H9 (cell line): ENCODE measurements at regions not wholly inside any gene's neighbourhood (a gene's known extent, or its start where the extent isn't known, plus 50 kb on each side); places are given as distances from the start of the nearest gene placed in this dataset.

Source experiments
- DNase-seq: peaks from one replicate; pipeline ENCODE4 v3.0.0-alpha.2; 2017
- H2AFZ ChIP-seq: one replicate; pipeline ENCODE4 v1.6.1; 2013; ENCODE audit warnings: mild to moderate bottlenecking, low read length, control low read depth, moderate library complexity
- H2AK5ac ChIP-seq: 2 replicates; pipeline ENCODE4 v1.6.1; 2013; ENCODE audit warnings: low read length, control low read depth, mixed read lengths; ENCODE audit not compliant: insufficient read length
- H2BK120ac ChIP-seq: one replicate; pipeline ENCODE4 v1.6.1; 2013; ENCODE audit warnings: low read depth, mild to moderate bottlenecking, low read length, control low read depth, inconsistent platforms; ENCODE audit not compliant: poor library complexity, severe bottlenecking
- H2BK12ac ChIP-seq: 2 replicates; pipeline ENCODE4 v1.6.1; 2013; ENCODE audit warnings: low read length, control low read depth, mixed read lengths, low read depth; ENCODE audit not compliant: insufficient read length
- H2BK15ac ChIP-seq: 2 replicates; pipeline ENCODE4 v1.6.1; 2013; ENCODE audit warnings: low read depth, low read length, control low read depth
- H2BK20ac ChIP-seq: one replicate; pipeline ENCODE4 v1.6.1; 2013; ENCODE audit warnings: low read depth, mild to moderate bottlenecking, low read length, control low read depth, inconsistent platforms; ENCODE audit not compliant: poor library complexity, severe bottlenecking
- H2BK5ac ChIP-seq: 2 replicates; pipeline ENCODE4 v1.6.1; 2013; ENCODE audit warnings: low read length, control low read depth, mixed read lengths; ENCODE audit not compliant: insufficient read length
- H3K14ac ChIP-seq: 2 replicates; pipeline ENCODE4 v1.6.1; 2013; ENCODE audit warnings: low read length, control low read depth; ENCODE audit not compliant: insufficient read depth
- H3K18ac ChIP-seq: 2 replicates; pipeline ENCODE4 v1.6.1; 2013; ENCODE audit warnings: low read depth, mild to moderate bottlenecking, mixed read lengths, low read length, control low read depth; ENCODE audit not compliant: insufficient read length
- H3K23ac ChIP-seq: 2 replicates; pipeline ENCODE4 v1.6.1; 2013; ENCODE audit warnings: low read length, control low read depth, mixed read lengths, low read depth; ENCODE audit not compliant: insufficient read length
- H3K23me2 ChIP-seq: 2 replicates; pipeline ENCODE4 v1.6.1; 2013; ENCODE audit warnings: low read depth, mild to moderate bottlenecking, mixed read lengths, low read length, control low read depth; ENCODE audit not compliant: insufficient read length, poor library complexity, severe bottlenecking
- H3K27ac ChIP-seq: 2 replicates; pipeline ENCODE4 v1.5.1; 2013; ENCODE audit warnings: low read length, control low read depth, mixed read lengths, low read depth; ENCODE audit not compliant: insufficient read length
- H3K27me3 ChIP-seq: 2 replicates; pipeline ENCODE4 v1.6.1; 2013; ENCODE audit warnings: low read length, control low read depth, inconsistent platforms; ENCODE audit not compliant: insufficient read depth
- H3K4ac ChIP-seq: 2 replicates; pipeline ENCODE4 v1.6.1; 2013; ENCODE audit warnings: low read depth, mild to moderate bottlenecking, control low read depth, inconsistent platforms, low read length, moderate library complexity
- H3K4me1 ChIP-seq: 2 replicates; pipeline ENCODE4 v1.6.1; 2013; ENCODE audit warnings: low read length, control low read depth, inconsistent platforms; ENCODE audit not compliant: insufficient read depth
- H3K4me2 ChIP-seq: 2 replicates; pipeline ENCODE4 v1.6.1; 2013; ENCODE audit warnings: low read length, control low read depth, mixed read lengths; ENCODE audit not compliant: insufficient read length, insufficient read depth
- H3K56ac ChIP-seq: 2 replicates; pipeline ENCODE4 v1.6.1; 2013; ENCODE audit warnings: low read depth, mild to moderate bottlenecking, mixed read lengths, low read length, control low read depth; ENCODE audit not compliant: insufficient read length
- H3K79me1 ChIP-seq: 2 replicates; pipeline ENCODE4 v1.6.1; 2013; ENCODE audit warnings: low read depth, mild to moderate bottlenecking, moderate library complexity, low read length, control low read depth, inconsistent platforms; ENCODE audit not compliant: insufficient read depth, poor library complexity, severe bottlenecking
- H3K79me2 ChIP-seq: 2 replicates; pipeline ENCODE4 v1.6.1; 2013; ENCODE audit warnings: low read length, control low read depth, inconsistent platforms; ENCODE audit not compliant: insufficient read depth
- H3K9ac ChIP-seq: 2 replicates; pipeline ENCODE4 v1.6.1; 2013; ENCODE audit warnings: low read length, control low read depth, mixed read lengths; ENCODE audit not compliant: insufficient read length; ENCODE audit errors: extremely low read depth
- H3K9me3 ChIP-seq: one replicate; pipeline ENCODE4 v1.6.1; 2013; ENCODE audit warnings: low read depth, low read length, inconsistent platforms; ENCODE audit not compliant: control insufficient read depth
- H3T11ph ChIP-seq: one replicate; pipeline ENCODE4 v1.6.1; 2013; ENCODE audit warnings: mild to moderate bottlenecking, low read length, control low read depth, inconsistent platforms
- H4K20me1 ChIP-seq: one replicate; pipeline ENCODE4 v1.6.1; 2013; ENCODE audit not compliant: control insufficient read depth, insufficient read length, insufficient read depth
- H4K5ac ChIP-seq: 2 replicates; pipeline ENCODE4 v1.6.1; 2013; ENCODE audit warnings: low read depth, mild to moderate bottlenecking, mixed read lengths, low read length, control low read depth; ENCODE audit not compliant: insufficient read length
- H4K8ac ChIP-seq: replicated peaks from 2 replicates; pipeline ENCODE4 v1.6.1; 2013; ENCODE audit warnings: low read length, control low read depth, mixed read lengths, low read depth; ENCODE audit not compliant: insufficient read length
- H4K91ac ChIP-seq: 2 replicates; pipeline ENCODE4 v1.6.1; 2013; ENCODE audit warnings: low read depth, mild to moderate bottlenecking, moderate library complexity, mixed read lengths, low read length, control low read depth; ENCODE audit not compliant: insufficient read length
- H3K27ac Mint-ChIP-seq, 3 experiments: 2 replicates in 2 of 3; 3 replicates in 1 of 3; pipeline ENCODE4 v1.8.0; 2020 to 2021; ENCODE audit warnings: mixed read lengths in 3 of 3, mild to moderate bottlenecking in 1 of 3, moderate library complexity in 1 of 3
- H3K27me3 Mint-ChIP-seq: 2 replicates; pipeline ENCODE4 v1.8.0; 2021; ENCODE audit warnings: low read depth, mild to moderate bottlenecking, moderate library complexity, mixed read lengths
- H3K36me3 Mint-ChIP-seq, 3 experiments: 2 replicates in 2 of 3; 3 replicates in 1 of 3; pipeline ENCODE4 v1.8.0; 2020 to 2021; ENCODE audit warnings: low read depth in 3 of 3, mixed read lengths in 3 of 3; ENCODE audit not compliant: insufficient read depth in 1 of 3
- H3K4me1 Mint-ChIP-seq, 2 experiments: 2 replicates each; pipeline ENCODE4 v1.8.0; 2020; ENCODE audit warnings: mixed read lengths in 2 of 2
- H3K4me3 Mint-ChIP-seq, 2 experiments: 2 replicates in 1 of 2; 3 replicates in 1 of 2; pipeline ENCODE4 v1.8.0; 2020 to 2021; ENCODE audit warnings: mild to moderate bottlenecking in 2 of 2, mixed read lengths in 2 of 2, moderate library complexity in 1 of 2
- H3K9me3 Mint-ChIP-seq, 2 experiments: 2 replicates in 1 of 2; 3 replicates in 1 of 2; pipeline ENCODE4 v1.8.0; 2020; ENCODE audit warnings: mild to moderate bottlenecking in 2 of 2, mixed read lengths in 2 of 2, moderate library complexity in 1 of 2
- CTCF ChIP-seq: fragments of 200-600 bp; sonication (generic); conservative IDR thresholded peaks from 3 replicates; pipeline ENCODE4 v1.8.0; 2021; ENCODE audit warnings: antibody characterized with exemption, mild to moderate bottlenecking
- WGBS: extraction: QIAGEN DNeasy Blood & Tissue Kit; methylation state at CpG from one replicate; pipeline ENCODE4 v1.1.7; 2013; ENCODE audit warnings: missing lambda C conversion rate, low lambda C conversion rate, mixed read lengths; ENCODE audit not compliant: insufficient read length; ENCODE audit errors: extremely low coverage; 5-methylcytosine and 5-hydroxymethylcytosine counted together

GRCh38 chrX:9249051-9249846, 215.3 kb upstream of the FAM9B start:
- H3K4me2 ChIP-seq = no peak overlapping the region
- H4K91ac ChIP-seq = no peak overlapping the region
- H3K79me1 ChIP-seq = no peaks in the 10 kb centered on the region
- H3K27ac ChIP-seq = no peak overlapping the region
- no peak overlapping the region for H3K23ac ChIP-seq
- Mint-ChIP-seq H3K4me3 (no peak overlapping the region), H3K27ac (no peak overlapping the region), H3K27me3 (peaks cover 2% of the 10 kb centered on the region), H3K4me1 (peaks cover 17 to 20% of the 10 kb centered on the region in 2 experiments), H3K9me3 (peaks cover 35 to 52% of the 10 kb centered on the region in 2 experiments), H3K36me3 (peaks cover 10 to 36% (median 29%) of the 10 kb centered on the region in 3 experiments)
- no peak overlapping the region for H2BK20ac ChIP-seq
- H3K27me3 ChIP-seq = no peaks in the 10 kb centered on the region
- H2BK12ac ChIP-seq = no peak overlapping the region
- H2BK5ac ChIP-seq = no peak overlapping the region
- no peak overlapping the region for H2BK15ac ChIP-seq
- H4K8ac ChIP-seq = no peak overlapping the region
- no peaks in the 10 kb centered on the region for H3K79me2 ChIP-seq
- no peak for TF ChIP-seq CTCF
- H2AFZ ChIP-seq = no peak overlapping the region
- H3K4ac ChIP-seq = no peak overlapping the region
- H3K56ac ChIP-seq = no peak overlapping the region
- no peaks in the 10 kb centered on the region for H3K23me2 ChIP-seq
- no peak overlapping the region for H3T11ph ChIP-seq
- H4K5ac ChIP-seq = no peak overlapping the region
- H4K20me1 ChIP-seq = no peaks in the 10 kb centered on the region
- no peak overlapping the region for H3K14ac ChIP-seq
- no peak for DNase-seq
- H2BK120ac ChIP-seq = no peak overlapping the region
- H3K4me1 ChIP-seq = peaks cover 2% of the 10 kb centered on the region; the same call in 1 of the 2 replicates
- H2AK5ac ChIP-seq = no peak overlapping the region
- H3K18ac ChIP-seq = no peak overlapping the region
- WGBS = no CpG with 5 or more reads among the region's 8 CpGs
- peaks cover 10% of the 10 kb centered on the region for H3K9me3 ChIP-seq
- H3K9ac ChIP-seq = no peak overlapping the region
